ENCODE measurements at regions not wholly inside any gene's neighbourhood (a gene's known extent, or its start where the extent isn't known, plus 50 kb on each side); places are given as distances from the start of the nearest gene placed in this dataset.

GRCh38 chr9:109728686-109729300 is 51.2 kb upstream of the PALM2AKAP2 start:
- TF ChIP-seq ETV5 (CRISPR knock-in tag; IDR thresholded peaks at IDR 0.05; ENCODE audit: low read depth) (no peak), CTCF (IDR thresholded peaks at IDR 0.05 in 2 of 3, conservative IDR thresholded peaks at IDR 0.05 in 1 of 3; ENCODE audit: insufficient read depth in 2 of 3, low read depth in 1 of 3, low read length in 3 of 3) (no peak), POLR2AphosphoS5 (IDR thresholded peaks at IDR 0.05; ENCODE audit: control insufficient read depth, insufficient read depth, low read depth, low read length) (no peak), MAFK (IDR thresholded peaks at IDR 0.05; ENCODE audit: low read length) (no peak), CBX2 (IDR thresholded peaks at IDR 0.05; ENCODE audit: insufficient read depth, low read length, poor library complexity, severe bottlenecking) (no peak), ZNF133 (CRISPR knock-in tag; IDR thresholded peaks at IDR 0.05) (no peak), USF1 (CRISPR knock-in tag; IDR thresholded peaks at IDR 0.05) (no peak), JUN (IDR thresholded peaks at IDR 0.05; ENCODE audit: borderline replicate concordance, low read depth, low read length) (no peak), JUN (CRISPR knock-in tag; IDR thresholded peaks at IDR 0.05; ENCODE audit: borderline replicate concordance) (no peak), ZNF184 (CRISPR knock-in tag; IDR thresholded peaks at IDR 0.05) (no peak), PRDM10 (IDR thresholded peaks at IDR 0.05; ENCODE audit: partially characterized antibody) (no peak), TEAD1 (CRISPR knock-in tag; IDR thresholded peaks at IDR 0.05) (no peak), YY1 (IDR thresholded peaks at IDR 0.05; ENCODE audit: borderline replicate concordance in 1 of 3, control insufficient read depth in 1 of 3, extremely low read depth in 1 of 3, insufficient read depth in 3 of 3, insufficient read length in 1 of 3, insufficient replicate concordance in 2 of 3, low read depth in 1 of 3, low read length in 2 of 3) (no peak), FOSL1 (tag; conservative IDR thresholded peaks at IDR 0.05) (no peak), BCLAF1 (IDR thresholded peaks at IDR 0.05; ENCODE audit: borderline replicate concordance in 1 of 2, control insufficient read depth in 1 of 2, low read depth in 2 of 2, low read length in 1 of 2) (no peak)
